Transverse colon (tissue), 4 donors: ENCODE measurements at regions not wholly inside any gene's neighbourhood (a gene's known extent, or its start where the extent isn't known, plus 50 kb on each side); places are given as distances from the start of the nearest gene placed in this dataset.

Experiments
- DNase-seq: peaks from one replicate; pipeline ENCODE4 v3.0.0-alpha.2; 2019
- H3K27ac ChIP-seq, 4 donors: fragments of 200-600 bp; sonication (generic); 2 replicates each; pipeline ENCODE4 v1.5.1; 2016 to 2018; ENCODE audit warnings: inconsistent platforms in 4 of 4
- H3K27me3 ChIP-seq: fragments of 200-600 bp; sonication (generic); 2 replicates; pipeline ENCODE4 v1.5.1; 2017; ENCODE audit warnings: inconsistent platforms
- H3K36me3 ChIP-seq, 4 donors: fragments of 200-600 bp; sonication (generic); 2 replicates each; pipeline ENCODE4 v1.5.1; 2017 to 2019; ENCODE audit warnings: inconsistent platforms in 4 of 4
- H3K4me1 ChIP-seq, 4 donors: fragments of 200-600 bp; sonication (generic); 2 replicates each; pipeline ENCODE4 v1.5.1; 2017 to 2020; ENCODE audit warnings: inconsistent platforms in 4 of 4
- H3K4me3 ChIP-seq, 4 donors: fragments of 200-600 bp; sonication (generic); 1 replicate in 1 of 4; 2 replicates in 3 of 4; pipeline versions ENCODE4 v1.5.1 to v1.6.1; 2017 to 2019; ENCODE audit warnings: inconsistent platforms in 4 of 4
- H3K9me3 ChIP-seq, 2 donors: fragments of 200-600 bp; sonication (generic); 2 replicates each; pipeline ENCODE4 v1.5.1; 2017 to 2019; ENCODE audit warnings: inconsistent platforms in 2 of 2
- EP300 ChIP-seq: sonication (generic); formaldehyde crosslinking; IDR thresholded peaks from one replicate; pipeline ENCODE4 v1.6.1; 2017; ENCODE audit warnings: antibody characterized with exemption, low read depth
- POLR2A ChIP-seq: fragments of 450-650 bp; IDR thresholded peaks from one replicate; pipeline ENCODE4 v1.6.1; 2016; ENCODE audit warnings: antibody characterized with exemption, mild to moderate bottlenecking, moderate library complexity
- POLR2AphosphoS5 ChIP-seq, 3 donors: sonication (generic); formaldehyde crosslinking; IDR thresholded peaks; one replicate each; pipeline ENCODE4 v1.6.1; 2016; ENCODE audit warnings: antibody characterized with exemption in 3 of 3
- whole genome bisulfite sequencing, 2 donors: methylation state at CpG; one replicate each; pipeline ENCODE4 v1.1.5; 2018; ENCODE audit warnings: low coverage in 1 of 2; 5-methylcytosine and 5-hydroxymethylcytosine counted together
- in situ Hi-C, 4 donors: fragments of 200-750 bp; cut with MboI; loops; one replicate each; pipeline versions ENCODE4 v1.15.0 to v1.15.1; 2017; ENCODE audit warnings: low sequenced_read_pairs in 3 of 4, low pct_ligation_motif_present in 1 of 4, low pct_unique_long_range_greater_than_20kb in 1 of 4
- intact Hi-C: fragments of 100-400 bp; cut with DNase I; formaldehyde crosslinking; loops from one replicate; pipeline ENCODE4 v1.15.1; 2023; ENCODE audit warnings: low total_unique reads
- TF ChIP-seq, protein P1 (sequence below), 5 experiments: fragments of 200-600 bp in 3 of 5; fragments of 450-650 bp in 2 of 5; sonication (generic) in 3 of 5; IDR thresholded peaks; 1 replicate in 2 of 5; 2 replicates in 3 of 5; pipeline ENCODE4 v1.5.1; 2016 to 2017; ENCODE audit warnings: antibody characterized with exemption in 5 of 5, inconsistent platforms in 3 of 5, mild to moderate bottlenecking in 2 of 5, moderate library complexity in 1 of 5

DNA sequence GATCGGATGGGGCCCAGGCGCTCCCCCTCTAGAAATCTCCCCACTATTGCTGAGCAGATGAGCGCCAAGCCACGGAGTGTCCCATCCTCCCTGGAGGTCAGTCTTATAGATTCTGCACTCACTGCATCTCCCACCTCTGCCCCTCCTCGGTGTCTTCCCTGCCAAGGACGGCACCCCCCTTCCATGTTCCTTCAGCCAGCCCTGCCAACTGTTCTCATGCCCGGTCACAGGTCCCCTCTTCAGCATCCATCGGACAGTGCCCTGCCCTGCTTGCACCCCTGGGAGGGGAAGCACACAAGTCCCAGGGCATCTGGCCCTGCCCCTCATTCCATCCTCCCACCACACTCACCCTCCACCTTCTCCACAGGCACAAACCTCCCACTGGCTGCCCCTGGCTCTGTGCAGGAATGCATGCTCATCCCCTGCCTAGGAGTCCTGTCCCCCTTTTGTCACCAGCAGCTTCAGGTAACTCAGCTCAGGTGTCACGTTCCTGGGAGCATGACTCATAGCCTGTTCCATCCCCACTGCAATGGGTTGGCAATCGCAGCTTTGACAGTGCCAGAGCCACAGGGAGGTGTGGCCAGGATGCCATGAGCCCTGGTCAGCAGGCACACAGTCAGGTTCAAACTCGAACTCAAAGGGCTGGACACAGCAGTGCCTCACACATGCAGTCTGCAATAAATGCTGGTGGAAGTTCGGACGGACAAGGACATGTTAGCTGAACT is 234.7 kb upstream of the TCERG1L start:
- H3K27me3 ChIP-seq = no peaks in the 10 kb centered on the region
- TF ChIP-seq EP300 = no peak
- TF ChIP-seq POLR2A = no peak
- TF ChIP-seq, protein P1, sequence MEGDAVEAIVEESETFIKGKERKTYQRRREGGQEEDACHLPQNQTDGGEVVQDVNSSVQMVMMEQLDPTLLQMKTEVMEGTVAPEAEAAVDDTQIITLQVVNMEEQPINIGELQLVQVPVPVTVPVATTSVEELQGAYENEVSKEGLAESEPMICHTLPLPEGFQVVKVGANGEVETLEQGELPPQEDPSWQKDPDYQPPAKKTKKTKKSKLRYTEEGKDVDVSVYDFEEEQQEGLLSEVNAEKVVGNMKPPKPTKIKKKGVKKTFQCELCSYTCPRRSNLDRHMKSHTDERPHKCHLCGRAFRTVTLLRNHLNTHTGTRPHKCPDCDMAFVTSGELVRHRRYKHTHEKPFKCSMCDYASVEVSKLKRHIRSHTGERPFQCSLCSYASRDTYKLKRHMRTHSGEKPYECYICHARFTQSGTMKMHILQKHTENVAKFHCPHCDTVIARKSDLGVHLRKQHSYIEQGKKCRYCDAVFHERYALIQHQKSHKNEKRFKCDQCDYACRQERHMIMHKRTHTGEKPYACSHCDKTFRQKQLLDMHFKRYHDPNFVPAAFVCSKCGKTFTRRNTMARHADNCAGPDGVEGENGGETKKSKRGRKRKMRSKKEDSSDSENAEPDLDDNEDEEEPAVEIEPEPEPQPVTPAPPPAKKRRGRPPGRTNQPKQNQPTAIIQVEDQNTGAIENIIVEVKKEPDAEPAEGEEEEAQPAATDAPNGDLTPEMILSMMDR (IDR thresholded peaks at IDR 0.05) = no peak
- no peak for TF ChIP-seq POLR2AphosphoS5 (IDR thresholded peaks at IDR 0.05)
- intact Hi-C loops = no loop called here
- no peak overlapping the region for H3K27ac ChIP-seq
- no peaks in the 10 kb centered on the region for H3K4me1 ChIP-seq
- H3K36me3 ChIP-seq = no peaks in the 10 kb centered on the region
- in situ Hi-C loops = no loop called here
- no peak overlapping the region for H3K4me3 ChIP-seq
- 58 to 75% methylated on average over 2 to 13 of the region's 13 CpGs for WGBS, 2 donors
- no peaks in the 10 kb centered on the region for H3K9me3 ChIP-seq
- DNase-seq = no peak

DNA sequence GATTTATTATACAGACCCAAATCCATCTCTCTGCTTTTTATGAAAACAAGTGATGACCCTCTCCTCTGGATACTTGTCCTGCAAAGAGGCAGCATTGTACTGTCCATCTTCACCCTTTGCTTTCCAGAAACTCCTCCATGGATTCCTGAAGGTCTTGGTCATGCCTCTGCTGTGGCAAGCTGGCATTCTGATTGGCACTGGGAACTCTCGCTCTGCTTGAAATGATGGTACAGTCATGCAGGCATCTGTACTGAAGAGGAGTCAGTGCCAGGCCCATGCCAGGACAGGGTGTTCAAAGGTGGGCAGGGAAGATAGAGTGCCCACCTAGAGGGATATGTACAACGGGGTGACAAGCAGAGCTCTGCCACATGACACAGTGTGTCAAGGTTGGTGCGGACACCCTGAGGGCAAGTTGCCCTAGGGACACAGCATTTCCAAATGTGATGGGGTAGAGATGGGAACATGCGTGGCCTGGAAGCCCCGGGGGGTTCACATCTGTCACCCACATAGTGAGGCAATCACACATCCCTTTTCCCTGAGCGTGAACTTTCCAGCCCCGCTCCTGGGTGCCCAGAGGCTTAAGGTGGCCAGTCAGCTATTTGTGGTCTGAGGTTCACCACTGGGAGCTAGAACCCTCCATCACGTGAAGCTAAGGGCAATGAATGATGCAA is 235.7 kb upstream of the TCERG1L start:
- H3K4me1 ChIP-seq = no peaks in the 10 kb centered on the region
- H3K27me3 ChIP-seq = no peaks in the 10 kb centered on the region
- H3K36me3 ChIP-seq = no peaks in the 10 kb centered on the region
- 80 to 83% methylated on average over 1 to 8 of the region's 8 CpGs for WGBS, 2 donors
- DNase-seq = no peak
- H3K9me3 ChIP-seq = no peaks in the 10 kb centered on the region
- intact Hi-C loops = no loop called here
- no peak overlapping the region for H3K4me3 ChIP-seq
- H3K27ac ChIP-seq = no peak overlapping the region
- TF ChIP-seq EP300 = no peak
- TF ChIP-seq, protein P1 (IDR thresholded peaks at IDR 0.05) = no peak
- no peak for TF ChIP-seq POLR2AphosphoS5 (IDR thresholded peaks at IDR 0.05)
- TF ChIP-seq POLR2A = no peak
- in situ Hi-C loops = no loop called here

DNA sequence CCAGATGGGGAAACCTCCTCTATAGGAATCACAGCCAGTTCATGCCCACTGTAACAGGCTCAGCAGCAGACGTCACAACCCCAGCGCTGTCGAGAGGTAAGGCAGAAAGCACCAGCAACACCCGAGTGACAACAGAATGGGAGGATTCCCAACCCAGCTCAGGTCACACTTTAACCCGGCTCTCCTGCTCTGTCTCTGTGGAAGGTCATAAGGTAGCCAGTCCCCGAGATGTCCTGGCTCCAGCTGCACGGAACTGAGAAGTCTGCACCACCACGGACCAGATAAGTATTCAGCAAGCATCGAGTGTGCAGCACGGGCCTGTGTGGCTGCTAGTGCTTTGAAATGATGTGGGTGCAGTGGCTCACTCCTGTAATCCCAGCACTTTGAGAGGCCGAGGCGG is 236.7 kb upstream of the TCERG1L start:
- in situ Hi-C loops (no loop called here), intact Hi-C loops (no loop called here)
- Histone ChIP-seq H3K36me3 (no peaks in the 10 kb centered on the region), H3K9me3 (no peaks in the 10 kb centered on the region), H3K27me3 (no peaks in the 10 kb centered on the region), H3K4me3 (no peak overlapping the region), H3K4me1 (no peaks in the 10 kb centered on the region), H3K27ac (no peak overlapping the region)
- no peak for DNase-seq
- TF ChIP-seq, protein P1 (IDR thresholded peaks at IDR 0.05) = no peak
- no peak for TF ChIP-seq EP300
- TF ChIP-seq POLR2AphosphoS5 (IDR thresholded peaks at IDR 0.05) = no peak
- no peak for TF ChIP-seq POLR2A
- 80 to 87% methylated on average over 3 to 12 of the region's 12 CpGs for WGBS, 2 donors

DNA sequence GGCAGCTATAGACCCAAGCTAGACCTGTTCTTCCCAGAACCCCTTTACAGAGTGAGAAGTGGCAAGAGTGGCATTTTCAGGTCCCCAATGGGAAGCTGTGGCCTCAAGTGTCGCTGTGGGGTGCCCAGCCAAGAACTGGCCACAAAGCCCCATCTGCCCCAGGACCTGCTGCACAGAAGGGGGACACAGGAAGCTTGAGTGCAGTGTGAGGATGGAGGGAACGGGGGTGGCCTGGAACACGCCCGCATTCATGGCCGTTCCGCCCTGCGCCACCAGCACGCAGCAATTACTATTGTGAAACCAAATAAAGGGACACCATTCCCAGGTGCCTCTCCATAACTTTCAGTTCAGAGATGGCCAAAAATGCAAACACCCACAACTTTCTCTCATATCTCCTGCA is 237.6 kb upstream of the TCERG1L start:
- H3K4me1 ChIP-seq = no peaks in the 10 kb centered on the region
- H3K27ac ChIP-seq = no peak overlapping the region
- no peaks in the 10 kb centered on the region for H3K27me3 ChIP-seq
- H3K36me3 ChIP-seq = no peaks in the 10 kb centered on the region
- TF ChIP-seq, protein P1 (IDR thresholded peaks at IDR 0.05) = no peak
- TF ChIP-seq POLR2A = no peak
- no peak for TF ChIP-seq EP300
- no peak for TF ChIP-seq POLR2AphosphoS5 (IDR thresholded peaks at IDR 0.05)
- H3K4me3 ChIP-seq = no peak overlapping the region
- DNase-seq = no peak
- WGBS, 2 donors = 85 to 89% methylated on average over 7 to 8 of the region's 8 CpGs
- no peaks in the 10 kb centered on the region for H3K9me3 ChIP-seq
- in situ Hi-C loops (no loop called here), intact Hi-C loops (no loop called here)
